ENCODE measurements at regions not wholly inside any gene's neighbourhood (a gene's known extent, or its start where the extent isn't known, plus 50 kb on each side); places are given as distances from the start of the nearest gene placed in this dataset.

DNA sequence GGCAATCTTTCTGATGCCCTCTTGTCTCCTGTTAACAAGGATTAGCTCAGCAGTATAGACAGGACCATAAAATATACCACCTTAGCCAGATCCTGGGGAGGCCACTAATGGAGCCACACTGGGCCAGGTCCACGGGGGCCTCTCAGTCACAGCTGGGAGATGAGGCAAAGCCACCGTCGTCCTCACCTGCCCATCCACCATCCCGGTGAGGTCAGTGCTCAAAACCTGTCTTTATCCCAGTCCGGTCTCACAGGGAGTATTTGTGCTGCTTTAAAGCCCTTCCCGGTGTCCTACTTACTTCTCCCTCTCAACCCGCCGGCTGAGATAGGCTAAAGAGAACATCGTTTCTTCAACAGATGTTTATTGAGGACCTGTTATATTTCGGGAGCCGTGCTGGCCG, 104.3 kb downstream of the EDN3 start:
- no peak for DNase-seq

DNA sequence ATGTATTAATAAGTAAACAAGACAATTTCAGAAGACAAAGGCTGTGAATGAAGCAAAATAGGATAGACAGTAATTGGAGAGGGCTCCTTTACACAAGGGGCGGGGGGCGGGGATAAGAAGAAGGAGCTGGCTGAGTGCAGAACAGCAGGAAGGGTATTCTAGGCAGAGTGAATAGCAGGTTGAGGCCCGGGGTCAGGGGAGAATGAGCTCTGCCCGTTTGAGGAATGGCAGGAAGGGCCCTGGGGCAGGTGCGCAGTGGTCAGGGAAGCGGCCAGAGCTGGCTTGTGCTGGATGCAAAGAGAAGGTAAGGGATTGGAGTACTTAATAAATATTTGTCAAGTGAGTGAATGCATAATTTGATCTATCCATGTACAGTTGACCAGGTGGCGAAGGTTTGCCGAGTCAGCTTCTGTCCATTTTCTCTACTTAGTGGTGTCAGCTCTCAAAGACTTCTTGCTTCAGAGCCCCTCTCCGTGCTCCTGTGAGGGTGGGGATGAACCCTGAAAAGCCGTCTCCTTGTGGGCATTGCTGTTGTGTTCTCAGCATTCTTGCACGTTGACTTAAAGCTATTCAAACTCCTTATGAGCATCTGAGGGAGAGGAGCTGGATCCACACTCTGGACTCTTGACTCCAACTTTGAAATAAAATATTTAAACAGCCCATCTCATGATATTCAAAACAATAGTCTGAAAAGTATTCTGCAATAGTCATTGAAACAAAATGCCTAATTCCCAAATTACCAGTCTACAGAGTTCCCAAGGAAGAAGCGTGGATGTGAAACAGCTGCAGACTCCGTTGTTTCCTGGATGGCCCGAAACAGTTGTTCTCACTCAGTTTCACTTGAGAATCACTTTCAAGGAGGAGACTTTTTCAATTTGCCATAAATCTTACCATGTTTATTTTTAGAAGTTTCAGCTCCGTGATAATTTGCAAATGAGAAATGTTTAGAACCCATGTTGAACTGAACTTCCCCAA, 105.1 kb downstream of the EDN3 start:
- no peak for DNase-seq

DNA sequence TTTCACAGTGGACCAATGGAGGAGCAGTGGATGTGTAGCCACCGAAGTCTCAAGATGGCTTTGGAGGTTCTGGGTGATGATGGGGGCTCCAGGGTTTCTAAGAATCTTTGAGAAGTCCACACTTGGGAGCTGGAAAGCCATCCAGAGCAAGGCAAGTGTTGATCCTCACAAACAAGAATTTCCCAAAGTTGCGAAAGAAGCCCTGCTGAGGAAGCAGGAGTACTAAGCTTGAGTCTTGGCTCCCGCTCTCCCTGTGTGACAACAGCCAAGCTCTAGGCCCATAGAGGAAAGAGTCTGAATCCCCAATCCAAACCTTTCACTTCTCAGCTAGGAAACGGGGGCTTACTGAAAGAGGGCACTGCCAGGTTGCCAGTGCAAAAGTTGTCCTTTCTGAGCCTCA, 106.0 kb downstream of the EDN3 start:
- no peak for DNase-seq

DNA sequence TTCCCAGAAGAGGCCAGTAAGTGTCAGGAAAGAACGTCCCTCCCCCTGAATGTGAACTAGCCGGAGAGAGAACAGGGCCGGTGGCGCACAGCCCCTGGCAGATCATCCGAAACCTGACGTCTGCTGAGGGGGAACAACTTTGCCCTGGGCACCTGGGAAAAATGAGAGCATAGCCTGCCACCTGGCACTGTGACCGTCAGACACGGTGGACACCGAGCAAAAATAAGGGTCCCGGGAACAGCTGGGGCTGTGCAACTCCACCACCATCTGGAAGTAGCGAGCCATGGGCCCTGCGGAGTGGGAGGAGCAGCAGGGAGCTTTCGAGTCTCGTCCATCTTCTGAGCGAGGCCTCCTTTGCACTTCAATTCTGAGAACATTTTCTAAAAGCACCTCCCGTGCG, 110.8 kb downstream of the EDN3 start:
- no peak for DNase-seq

DNA sequence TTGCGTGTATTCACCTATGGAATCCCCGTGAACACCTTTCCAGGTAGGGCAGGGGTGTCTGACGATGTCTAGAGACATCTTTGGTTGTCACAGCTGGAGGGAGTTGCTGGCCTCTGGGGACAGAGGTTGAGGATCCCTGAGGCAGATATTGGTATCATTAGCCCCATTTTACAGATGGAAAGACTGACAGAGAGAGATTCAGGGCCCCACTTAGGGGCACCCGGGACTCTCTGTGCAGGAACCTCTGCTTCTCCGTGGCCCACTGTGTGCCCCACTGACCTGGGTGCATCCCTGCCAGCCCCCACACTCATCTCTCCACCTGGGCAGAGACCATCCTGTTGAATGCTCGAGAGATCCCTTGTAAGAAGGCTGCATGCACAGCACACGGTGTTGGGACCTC, 111.2 kb downstream of the EDN3 start:
- no peak for DNase-seq

DNA sequence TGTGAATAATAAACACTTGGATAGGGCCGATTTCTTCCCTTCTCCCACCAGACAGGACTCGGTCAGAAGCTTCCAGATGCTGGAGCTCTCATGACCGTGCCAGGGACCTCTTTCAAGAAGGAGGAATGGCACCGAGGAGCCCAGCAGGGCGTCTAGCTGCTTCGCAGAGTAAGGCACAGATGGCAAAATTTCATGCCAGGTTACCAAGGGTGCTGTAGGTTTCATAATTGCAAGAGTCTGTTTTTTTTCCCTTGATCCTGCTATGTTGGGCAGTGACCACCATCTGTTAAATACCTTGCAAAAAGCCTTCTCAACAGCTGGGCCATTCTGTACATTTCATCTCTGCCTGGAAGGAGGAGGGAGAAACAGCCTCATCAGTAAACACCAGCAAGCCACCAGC, 111.8 kb downstream of the EDN3 start:
- no peak for DNase-seq

DNA sequence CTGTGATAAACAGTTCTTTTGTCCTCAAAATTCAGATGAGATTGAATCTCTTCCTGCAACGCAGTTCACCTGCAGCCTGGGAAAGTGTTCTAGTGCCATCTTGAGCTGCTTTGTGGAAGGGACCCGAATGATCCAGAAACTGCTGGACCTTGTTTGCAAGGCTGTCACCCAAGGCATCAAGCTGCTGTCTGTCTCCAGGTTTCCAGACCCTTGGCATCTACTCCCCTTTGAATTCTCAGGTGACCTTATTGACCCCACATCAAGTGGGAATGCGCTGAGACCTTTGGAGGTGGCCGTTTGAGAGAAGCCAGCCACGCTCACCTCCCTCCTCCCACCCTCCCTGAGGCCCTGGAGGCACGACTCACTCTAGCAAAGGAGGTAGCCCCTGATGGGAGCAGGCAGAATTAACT, 112.5 kb downstream of the EDN3 start:
- no peak for DNase-seq

DNA sequence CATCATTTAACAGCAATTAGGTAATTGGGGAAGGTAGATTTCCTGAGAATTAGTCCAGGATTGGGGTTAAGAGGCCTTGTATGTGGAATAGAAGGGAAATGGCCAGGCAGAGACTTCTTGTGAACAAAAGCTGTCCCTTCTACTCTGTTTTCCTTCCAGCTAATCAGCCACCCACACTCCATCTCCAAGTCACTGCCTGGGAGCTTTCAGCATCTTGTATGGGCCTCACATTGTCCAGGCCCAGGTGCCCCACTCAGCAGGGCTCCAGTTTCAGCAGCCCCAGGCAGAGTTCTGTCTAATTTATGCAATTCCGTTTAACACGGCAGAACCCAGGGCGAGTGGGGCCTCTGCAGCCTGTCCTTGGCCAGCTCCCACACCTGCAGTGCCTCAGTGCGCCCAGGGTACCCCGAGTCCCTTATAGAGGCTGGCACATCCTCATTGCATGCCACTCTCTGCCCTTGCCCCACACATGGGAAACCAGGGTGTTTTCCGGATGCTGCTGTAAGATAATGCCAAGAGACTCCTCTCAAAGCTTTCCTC, 113.0 kb downstream of the EDN3 start:
- no peak for DNase-seq

DNA sequence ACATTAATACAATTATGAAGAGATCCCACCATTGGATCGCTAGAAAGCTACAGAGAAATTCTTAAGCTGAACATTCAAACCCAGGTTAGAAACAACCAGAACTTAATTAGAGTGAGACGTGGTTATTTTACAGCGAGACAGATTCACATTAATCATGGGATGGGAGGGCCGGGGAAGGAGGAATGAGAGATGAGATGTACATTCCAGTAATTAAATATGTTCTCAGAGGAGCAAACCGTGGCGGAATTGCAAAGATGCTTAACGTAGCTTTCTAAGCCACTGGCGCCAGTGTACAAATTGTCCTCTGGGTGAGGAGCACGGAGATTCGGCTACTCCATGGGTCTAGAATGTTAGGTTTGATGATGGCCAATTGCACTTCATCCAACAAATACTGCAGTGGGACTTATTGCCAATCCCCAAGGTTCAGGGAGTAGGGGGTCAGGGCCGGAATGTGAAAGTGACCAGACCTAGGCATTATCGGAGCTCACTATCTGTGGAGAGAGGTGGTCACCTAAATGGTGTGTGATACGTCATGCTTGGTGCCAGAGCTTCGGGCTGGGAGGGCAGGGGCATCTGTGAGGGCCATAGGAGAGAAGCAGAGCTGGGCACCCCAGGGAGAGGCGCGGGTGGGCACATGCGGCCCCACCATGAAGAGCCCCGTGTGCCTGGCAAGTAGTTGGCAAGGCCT, 114.7 kb downstream of the EDN3 start:
- DNase-seq: no peak

DNA sequence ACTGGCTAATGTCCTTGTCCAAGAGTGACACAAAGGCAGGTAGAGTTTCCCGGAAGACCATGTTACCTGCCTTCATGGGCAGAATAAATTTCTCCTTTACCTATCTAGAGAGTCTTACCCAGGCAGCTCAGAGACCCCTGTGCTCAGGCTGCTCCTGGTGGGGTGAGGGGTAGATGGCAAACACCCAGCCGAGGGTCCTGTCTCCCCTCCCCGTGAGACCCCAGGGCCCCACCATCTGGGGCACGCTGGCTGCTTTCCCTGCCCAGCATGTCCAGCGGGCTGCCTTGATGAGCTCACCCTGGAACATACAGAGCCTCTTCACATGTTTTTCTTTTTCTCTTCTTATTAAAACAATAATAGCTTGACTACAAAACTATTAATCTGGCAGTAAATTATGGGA, 116.5 kb downstream of the EDN3 start:
- DNase-seq: no peak

DNA sequence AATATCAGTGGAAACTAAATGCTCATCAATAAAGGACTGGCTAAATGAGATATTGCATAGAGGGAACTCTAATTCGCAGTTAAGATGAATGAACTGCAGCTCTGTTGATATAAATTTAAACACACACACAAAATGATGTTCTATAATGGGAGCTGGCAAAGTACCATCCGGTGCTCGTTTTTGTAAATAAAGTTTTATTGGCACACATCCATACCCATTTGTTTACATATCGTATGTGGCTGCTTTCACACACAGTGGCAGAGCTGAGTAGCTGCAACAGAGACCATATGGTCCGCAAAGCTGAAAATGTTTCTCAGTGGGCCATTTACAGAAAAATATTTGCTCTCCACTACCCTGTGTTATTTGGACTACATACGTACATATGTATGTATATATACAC, 120.7 kb downstream of the EDN3 start:
- DNase-seq: no peak

DNA sequence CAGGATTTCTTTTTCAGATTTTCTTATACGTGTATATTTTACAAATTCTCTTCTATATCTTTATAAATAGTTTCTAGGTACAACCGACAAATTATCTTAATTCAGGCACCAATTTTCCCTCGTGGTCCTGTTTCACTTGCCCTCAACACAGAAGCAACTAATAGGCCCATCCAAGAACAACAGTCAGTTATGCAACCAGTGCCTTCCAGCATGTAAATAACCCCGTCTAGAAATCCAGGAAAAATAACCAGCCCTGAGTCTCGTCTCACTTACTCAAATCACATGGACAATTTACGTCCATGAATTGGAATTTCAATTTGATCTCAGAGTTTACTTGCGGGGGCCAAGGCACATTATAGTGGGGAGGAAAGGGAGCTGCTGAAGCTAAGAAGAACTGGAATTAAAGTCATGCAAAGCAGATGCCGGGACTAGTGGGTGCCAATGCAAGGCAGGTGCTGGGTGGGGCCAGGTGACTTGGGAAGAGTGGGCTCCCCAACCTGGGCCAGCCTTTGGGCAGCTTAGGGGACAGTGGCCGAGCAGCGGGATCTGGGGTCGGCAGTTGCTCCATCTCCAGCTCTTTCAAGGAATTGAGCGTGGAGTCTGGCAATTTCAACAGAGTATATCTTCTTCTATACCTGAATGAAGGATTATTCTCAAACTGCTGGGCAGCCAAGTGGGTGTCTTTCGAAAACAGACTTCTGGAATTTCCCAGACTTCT, 121.7 kb downstream of the EDN3 start:
- DNase-seq: no peak

DNA sequence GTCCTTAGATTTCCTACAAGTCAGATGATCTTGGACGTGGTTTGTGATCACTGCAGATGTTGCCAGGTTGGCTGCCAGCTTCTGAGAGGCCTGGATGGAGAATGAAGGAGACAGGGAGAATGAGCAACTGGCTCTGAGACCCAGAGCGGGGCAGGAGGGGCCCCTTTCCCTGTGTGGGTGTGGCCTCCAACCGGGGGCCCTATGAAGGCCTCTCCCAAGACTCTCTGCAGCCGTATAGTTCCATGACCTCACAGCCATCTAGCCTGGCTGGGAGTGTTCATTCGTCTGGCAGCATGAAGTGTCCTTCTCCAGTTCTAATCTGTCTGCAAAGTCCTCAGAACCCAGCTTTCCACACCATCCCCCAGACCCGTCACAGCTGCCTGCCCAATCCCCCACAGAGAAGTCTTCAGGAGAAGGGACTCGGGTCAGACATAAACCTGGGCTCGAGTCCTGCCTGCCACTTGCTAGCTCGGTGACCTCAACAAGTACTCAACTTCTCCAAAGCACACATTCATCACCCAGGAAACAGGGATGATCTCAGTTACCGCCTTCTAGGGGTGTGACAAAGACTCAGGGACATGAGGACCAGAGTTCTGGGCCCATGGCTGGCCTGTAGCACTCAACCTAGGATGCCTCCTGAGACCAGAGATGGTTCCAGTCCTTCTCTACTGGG, 122.6 kb downstream of the EDN3 start:
- DNase-seq: no peak

DNA sequence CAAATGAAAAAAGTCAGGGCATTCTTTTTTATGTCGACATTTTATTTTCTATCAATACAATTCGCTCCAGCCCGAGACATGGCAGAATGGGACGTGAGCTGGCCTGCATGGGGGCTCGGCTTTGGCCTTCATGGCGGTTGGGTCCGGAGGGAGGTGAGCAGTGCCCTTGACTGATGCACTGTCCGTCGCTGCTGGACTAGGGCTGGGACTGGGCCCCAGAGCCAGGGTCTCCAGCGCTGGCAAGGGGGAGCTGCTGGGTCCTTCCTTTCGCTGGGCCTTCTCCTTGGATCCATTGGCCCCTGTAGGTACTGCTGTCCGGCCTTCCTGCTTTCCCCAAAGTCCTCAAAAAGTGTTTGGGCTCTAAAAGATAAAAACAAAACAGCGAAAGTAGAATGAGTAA, 124.6 kb downstream of the EDN3 start:
- DNase-seq: no peak

DNA sequence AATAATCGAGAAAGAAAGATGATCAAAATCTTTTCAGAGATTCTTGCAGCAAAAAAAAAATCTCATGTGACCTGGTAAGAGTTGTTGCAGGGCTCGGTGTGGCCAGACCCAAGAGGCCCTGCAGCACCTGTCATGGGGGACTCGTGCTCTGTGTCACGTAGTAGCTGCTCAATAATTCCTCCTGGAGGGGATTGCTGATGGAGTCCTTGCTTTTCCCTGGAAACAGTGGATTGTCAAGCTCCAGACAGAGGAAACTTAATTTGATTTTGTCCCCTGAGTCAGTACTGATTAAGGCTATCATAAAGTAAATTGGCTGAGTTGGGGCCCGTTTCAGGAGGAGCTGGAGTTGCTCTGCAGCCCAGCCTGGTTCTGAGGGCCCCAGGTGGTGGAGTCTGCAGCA, 125.2 kb downstream of the EDN3 start:
- no peak for DNase-seq

DNA sequence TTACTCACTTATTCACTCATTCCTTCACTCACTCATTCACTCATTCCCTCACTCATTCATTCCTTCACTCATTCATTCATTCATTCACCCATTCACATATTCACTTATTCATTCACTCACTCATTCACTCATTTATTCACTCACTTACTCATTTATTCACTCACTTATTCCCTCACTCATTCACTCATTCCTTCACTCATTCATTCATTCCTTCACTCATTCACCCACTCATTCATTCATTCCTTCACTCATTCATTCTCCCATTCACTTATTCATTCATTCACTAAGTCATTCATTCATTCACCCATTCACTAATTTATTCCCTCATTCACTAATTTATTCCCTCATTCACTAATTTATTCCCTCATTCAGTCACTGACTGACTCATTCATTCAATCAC, 127.6 kb downstream of the EDN3 start:
- no peak for DNase-seq

DNA sequence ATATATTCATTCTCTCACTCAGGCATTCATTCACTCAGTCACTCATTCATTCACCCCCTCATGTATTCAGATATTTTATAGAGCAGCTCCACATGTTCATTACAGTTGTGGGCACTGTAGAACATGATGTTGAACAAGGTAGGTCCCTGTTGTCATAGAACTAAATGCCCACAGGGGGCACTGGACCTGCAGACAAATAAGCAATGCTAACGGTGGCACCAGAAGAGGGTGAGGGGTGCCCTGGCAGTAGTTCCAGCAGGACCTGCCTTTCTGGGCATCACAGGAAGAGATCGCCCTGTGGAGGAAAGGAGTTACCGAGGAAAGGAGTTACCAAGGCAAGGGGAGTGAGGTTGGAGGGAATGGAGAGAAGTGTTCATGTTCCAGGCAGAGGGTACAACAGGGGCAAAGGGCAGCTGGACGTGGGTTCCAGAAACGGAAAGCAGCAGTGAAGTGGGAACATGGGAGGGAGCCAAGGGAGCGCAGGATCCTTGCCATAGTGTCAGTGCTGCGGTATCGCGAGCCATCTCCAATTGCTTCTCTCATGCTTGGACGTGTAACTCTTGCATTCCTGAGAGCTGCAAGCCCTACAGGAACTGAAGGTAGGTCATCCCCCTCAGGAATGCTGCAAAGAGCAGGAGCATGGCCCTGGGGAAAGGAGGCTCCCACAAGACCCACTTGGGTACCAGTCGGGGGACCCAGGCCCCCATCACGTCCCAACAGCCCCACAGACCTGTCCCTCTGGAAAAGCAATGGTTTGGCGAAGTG, 128.2 kb downstream of the EDN3 start:
- DNase-seq: no peak

DNA sequence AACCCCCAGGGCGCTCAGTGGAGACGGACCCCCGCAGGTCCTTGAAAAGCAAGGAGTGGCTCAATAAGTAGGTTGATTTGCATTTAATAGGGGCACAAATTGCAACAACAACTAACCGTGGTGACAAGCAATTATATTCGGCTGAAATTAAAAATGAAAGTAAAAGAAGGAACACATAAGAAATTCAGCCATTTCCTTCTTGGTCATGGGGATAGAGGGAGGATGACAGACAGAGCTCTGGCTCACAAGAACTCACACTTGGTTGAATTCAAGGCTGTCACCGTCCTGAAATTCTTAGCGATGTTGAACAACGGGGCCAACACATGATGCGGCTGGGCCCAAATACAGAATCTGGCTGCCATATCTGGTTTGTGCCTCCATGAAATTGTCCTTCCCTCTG, 129.0 kb downstream of the EDN3 start:
- DNase-seq: no peak

DNA sequence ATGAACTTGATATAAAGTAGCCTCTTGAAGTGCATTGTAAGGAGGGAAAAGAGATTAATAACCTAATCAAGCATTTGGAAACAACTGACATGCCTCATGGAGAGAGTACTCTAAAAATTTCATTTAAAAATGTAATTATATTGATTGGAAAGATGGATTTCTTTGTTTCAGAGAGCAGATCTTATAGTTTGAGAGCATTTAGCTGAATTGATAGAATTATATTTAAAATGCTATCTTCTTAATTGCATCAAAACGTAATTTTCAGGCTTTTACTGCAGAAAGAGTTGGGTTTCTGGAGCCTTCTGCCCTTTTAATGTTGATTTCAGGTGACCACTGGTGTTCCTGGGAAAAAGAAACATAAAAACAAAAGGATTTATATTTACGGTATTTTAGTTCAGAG, 130.6 kb downstream of the EDN3 start:
- no peak for DNase-seq

DNA sequence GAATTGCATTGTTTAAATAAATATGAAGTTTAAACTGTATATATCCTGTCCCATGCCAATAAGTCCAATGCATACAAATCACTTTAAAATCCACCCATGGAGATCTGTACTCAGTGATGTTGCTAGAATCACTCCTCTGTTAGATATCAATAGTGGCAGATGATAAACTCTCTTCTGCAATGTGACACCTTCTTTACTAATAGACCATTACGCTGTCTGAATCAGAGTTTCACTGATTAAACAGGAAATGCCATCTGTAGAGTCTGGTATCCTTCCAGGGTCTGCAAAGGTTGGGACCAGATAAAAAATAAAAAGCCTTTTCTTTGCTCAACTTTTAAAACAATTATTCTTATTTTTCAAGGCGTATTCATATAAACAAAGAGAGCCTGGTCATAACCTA, 134.5 kb downstream of the EDN3 start:
- no peak for DNase-seq

DNA sequence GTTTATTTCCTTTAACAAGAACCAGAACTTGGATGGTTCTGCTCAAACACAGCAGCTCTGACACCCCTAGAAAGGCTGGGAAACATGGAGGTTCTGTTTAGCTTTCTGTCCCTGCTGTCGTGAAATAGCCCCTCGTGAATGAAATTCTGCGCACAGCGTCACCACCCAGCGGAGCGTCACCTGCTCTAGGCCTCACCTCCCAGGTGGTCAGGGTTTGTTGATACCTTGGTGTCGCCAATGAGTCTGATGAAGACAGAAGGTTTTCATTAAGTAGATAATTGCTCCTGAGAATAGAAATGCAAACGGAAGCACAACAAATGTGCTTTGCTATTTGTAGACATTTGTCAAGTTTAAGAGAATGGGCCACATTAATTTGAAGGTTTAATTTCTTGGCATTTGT, 135.1 kb downstream of the EDN3 start:
- DNase-seq: no peak

DNA sequence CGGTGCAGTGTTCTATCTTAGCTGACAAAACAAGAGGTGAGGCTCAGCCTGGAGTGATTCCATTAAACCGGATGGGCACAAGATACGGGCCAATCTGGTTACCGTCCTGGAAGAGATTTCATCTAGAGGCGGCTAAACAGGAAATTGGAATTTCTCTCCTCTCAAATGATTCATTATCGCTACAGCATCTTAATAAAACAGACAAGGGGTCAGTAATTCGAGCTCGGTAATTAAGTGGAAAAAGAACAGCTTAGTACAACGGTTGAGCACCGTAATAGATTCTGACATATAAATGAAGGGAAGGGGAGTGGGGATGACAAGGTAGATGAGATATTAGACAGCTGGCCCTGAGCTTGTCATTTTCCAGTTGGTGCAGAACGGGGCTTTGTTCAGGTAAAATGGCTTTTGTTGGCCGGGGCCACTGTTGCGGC, 137.2 kb downstream of the EDN3 start:
- no peak for DNase-seq

Data from stimulated activated CD4-positive, alpha-beta T cell treated with anti-CD3 and anti-CD28 coated beads, Interleukin-15, amount 100 ng/mL, for 24 hours (primary cell).